Coronary artery (tissue), 2 donors: ENCODE measurements at regions not wholly inside any gene's neighbourhood (a gene's known extent, or its start where the extent isn't known, plus 50 kb on each side); places are given as distances from the start of the nearest gene placed in this dataset.
"Not testable (repeated sequence)": the region's sequence is repeated elsewhere in the genome, so short reads cannot be mapped to it uniquely, and the experiment has no call there.

Source experiments
- DNase-seq: peaks from one replicate; pipeline ENCODE4 v3.0.0-alpha.2; 2017; ENCODE audit warnings: low spot score
- H3K27ac ChIP-seq, 2 donors: fragments of 200-600 bp; sonication (generic); one replicate each; pipeline ENCODE4 v1.5.1; 2016 to 2019
- H3K4me3 ChIP-seq: fragments of 200-600 bp; sonication (generic); 2 replicates; pipeline ENCODE4 v1.5.1; 2016; ENCODE audit warnings: mild to moderate bottlenecking, moderate library complexity
- TF ChIP-seq, protein P1 (sequence below): fragments of 200-600 bp; sonication (generic); IDR thresholded peaks from one replicate; pipeline ENCODE4 v1.5.1; 2019; ENCODE audit warnings: antibody characterized with exemption

GRCh38 chr7:42726066-42726785, 185.6 kb downstream of the C7orf25 start:
- DNase-seq, result no peak
- Histone ChIP-seq H3K4me3 (no peak overlapping the region), H3K27ac (no peak overlapping the region)
- TF ChIP-seq, protein P1, sequence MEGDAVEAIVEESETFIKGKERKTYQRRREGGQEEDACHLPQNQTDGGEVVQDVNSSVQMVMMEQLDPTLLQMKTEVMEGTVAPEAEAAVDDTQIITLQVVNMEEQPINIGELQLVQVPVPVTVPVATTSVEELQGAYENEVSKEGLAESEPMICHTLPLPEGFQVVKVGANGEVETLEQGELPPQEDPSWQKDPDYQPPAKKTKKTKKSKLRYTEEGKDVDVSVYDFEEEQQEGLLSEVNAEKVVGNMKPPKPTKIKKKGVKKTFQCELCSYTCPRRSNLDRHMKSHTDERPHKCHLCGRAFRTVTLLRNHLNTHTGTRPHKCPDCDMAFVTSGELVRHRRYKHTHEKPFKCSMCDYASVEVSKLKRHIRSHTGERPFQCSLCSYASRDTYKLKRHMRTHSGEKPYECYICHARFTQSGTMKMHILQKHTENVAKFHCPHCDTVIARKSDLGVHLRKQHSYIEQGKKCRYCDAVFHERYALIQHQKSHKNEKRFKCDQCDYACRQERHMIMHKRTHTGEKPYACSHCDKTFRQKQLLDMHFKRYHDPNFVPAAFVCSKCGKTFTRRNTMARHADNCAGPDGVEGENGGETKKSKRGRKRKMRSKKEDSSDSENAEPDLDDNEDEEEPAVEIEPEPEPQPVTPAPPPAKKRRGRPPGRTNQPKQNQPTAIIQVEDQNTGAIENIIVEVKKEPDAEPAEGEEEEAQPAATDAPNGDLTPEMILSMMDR, result no peak

DNA sequence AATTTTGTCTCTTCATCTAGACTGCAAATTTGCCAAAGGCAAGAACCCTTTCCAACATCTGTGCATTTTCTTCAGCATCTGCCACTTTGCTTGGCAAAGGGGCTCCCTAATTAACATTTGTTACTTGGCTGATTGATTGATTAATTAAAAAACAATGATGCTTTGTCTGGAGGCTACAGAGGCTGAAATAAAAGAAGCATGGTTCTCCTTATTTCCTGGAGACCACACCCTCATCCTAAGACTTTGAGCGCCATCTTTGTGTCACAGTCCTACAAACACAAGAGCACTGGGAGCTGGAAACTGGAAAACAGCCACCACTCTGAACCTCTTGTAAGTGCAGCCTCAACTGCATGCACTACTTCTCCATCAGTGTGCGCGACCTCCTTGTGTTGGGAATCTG, 189.2 kb downstream of the C7orf25 start:
- Histone ChIP-seq H3K27ac (no peak overlapping the region), H3K4me3 (no peak overlapping the region)
- TF ChIP-seq, protein P1, result no peak
- no peak for DNase-seq

- DNase-seq, result no peak
- TF ChIP-seq, protein P1, result no peak
- H3K27ac ChIP-seq, result no peak overlapping the region
- no peak overlapping the region for H3K4me3 ChIP-seq
These were observed 189.7 kb downstream of the C7orf25 start for GRCh38 chr7:42722198-42722597.

DNA sequence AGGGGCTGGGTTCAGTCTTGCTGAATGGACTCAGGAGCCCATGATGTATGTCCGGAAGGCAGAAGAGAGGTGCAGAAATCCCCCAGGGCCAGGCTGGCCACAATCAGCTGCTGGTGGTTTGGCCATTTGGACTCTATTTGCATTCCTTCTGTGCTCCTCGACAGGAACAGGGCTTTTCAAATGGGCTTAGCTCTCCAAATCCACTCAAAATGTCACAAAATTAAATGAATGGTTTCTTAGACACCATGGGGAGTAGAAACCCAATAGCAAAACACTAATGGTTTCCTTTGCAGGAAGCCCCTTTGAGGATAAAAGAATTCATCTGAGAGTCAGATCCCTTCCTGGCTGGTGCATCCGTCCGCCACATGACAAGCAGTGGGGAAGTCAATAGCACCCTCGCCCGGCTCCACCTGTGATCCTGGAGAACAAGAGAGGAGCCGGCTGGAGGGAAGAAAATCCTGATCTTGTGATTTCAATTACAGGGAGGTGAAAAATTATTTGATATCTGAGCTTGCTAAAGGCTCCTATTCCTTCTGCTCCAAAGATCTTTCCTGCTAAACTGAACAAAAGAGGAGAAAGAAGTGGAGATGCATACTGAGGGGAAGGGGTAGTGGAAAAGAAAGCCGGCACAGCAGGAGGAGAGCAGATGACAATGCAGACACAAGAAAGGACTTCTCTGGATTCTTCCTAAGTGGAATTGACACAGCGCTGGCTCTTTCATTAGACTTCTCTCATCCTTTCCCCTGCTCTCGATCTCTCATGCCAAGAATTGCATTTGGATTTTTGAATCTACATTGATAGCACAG, 190.7 kb downstream of the C7orf25 start:
- Histone ChIP-seq H3K27ac (no peak overlapping the region), H3K4me3 (no peak overlapping the region)
- TF ChIP-seq, protein P1, result no peak
- no peak for DNase-seq

DNA sequence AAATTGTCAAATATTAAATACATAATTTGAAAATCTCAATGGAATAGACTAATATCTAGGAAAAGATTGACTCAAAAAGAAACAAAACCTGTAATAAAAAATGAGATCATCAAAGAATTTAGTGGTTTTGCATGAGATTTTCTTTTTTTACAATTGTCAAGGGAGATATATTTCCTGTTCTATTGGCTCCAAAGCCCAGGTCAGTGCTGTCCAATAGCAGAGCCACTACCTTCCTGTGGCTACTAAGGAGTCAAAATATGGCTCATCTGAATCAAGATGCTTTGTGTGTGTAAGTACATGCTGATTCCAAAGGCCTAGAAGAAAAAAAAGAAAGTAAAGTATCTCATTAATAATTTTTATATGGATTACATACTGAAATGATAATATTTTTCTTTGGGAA, 191.9 kb downstream of the C7orf25 start:
- TF ChIP-seq, protein P1, result no peak
- no peak for DNase-seq
- no peak overlapping the region for H3K4me3 ChIP-seq
- no peak overlapping the region for H3K27ac ChIP-seq

DNA sequence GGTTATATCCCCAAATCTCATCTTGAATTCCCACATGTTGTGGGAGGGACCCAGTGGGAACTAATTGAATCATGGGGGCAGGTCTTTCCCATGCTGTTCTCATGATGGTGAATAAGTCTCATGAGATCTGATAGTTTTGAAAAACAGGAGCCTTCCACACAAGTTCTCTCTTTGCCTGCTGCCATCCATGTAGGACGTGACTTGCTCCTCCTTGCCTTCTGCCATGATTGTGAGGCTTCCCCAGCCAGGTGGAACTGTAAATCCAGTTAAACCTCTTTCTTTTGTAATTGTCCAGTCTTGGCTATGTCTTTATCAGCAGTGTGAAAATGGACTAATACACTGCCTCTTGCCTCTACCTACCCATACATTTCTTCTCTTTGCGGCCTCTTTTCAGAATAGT, 193.4 kb downstream of the C7orf25 start:
- not testable (repeated sequence) for DNase-seq, H3K4me3 ChIP-seq, H3K27ac ChIP-seq

DNA sequence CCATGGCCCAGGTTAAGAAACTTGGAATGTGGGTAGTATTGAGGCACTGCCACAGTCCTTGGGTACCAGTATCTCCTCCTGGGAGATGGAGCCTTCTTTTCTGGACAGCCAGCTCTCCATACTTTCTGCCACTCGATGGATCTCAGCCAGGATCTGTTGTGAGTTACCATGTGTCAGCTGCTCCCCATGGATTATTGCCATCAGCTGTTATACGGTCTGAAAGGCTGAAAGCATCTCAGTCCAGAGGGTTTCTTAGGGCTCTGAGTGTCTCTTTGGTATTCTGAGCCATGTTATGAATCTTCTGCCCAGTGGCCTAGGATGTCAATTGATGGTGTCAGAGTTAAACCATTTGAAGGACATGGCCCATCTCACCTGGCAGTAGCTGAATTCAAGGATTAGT, 197.5 kb downstream of the C7orf25 start:
- DNase-seq, result no peak
- TF ChIP-seq, protein P1, result no peak
- no peak overlapping the region for H3K27ac ChIP-seq
- no peak overlapping the region for H3K4me3 ChIP-seq
